HTR-8/SVneo (cell line): ENCODE measurements at regions not wholly inside any gene's neighbourhood (a gene's known extent, or its start where the extent isn't known, plus 50 kb on each side); places are given as distances from the start of the nearest gene placed in this dataset.
"Not testable (repeated sequence)": the region's sequence is repeated elsewhere in the genome, so short reads cannot be mapped to it uniquely, and the experiment has no call there.

Experiments
- DNase-seq: peaks from one replicate; pipeline ENCODE4 v3.0.0; 2011; ENCODE audit warnings: low spot score, mixed read lengths; ENCODE audit not compliant: insufficient read length
- FAIRE-seq: peaks from 2 replicates; lab custom pipeline; 2011; peaks lifted over from hg19 to GRCh38; lab: Jason Lieb, UNC

- no peak for FAIRE-seq
- no peak for DNase-seq
Measured at GRCh38 chr2:78251708-78252107, 729.5 kb upstream of the LRRTM4 start.

- FAIRE-seq (no peak), DNase-seq (no peak)
Measured at GRCh38 chr2:78260861-78261260, 738.7 kb upstream of the LRRTM4 start.

- DNase-seq = no peak
- no peak for FAIRE-seq
Measured at GRCh38 chr2:78261454-78261853, 739.3 kb upstream of the LRRTM4 start.

- not testable (repeated sequence) for DNase-seq, FAIRE-seq
Measured at GRCh38 chr2:78262089-78262488, 739.9 kb upstream of the LRRTM4 start.

- FAIRE-seq (no peak), DNase-seq (no peak)
Measured at GRCh38 chr2:78262713-78263375, 740.7 kb upstream of the LRRTM4 start.

GRCh38 chr2:78263571-78263970, 741.4 kb upstream of the LRRTM4 start:
- FAIRE-seq (no peak), DNase-seq (no peak)

- DNase-seq = no peak
- FAIRE-seq = no peak
Measured at GRCh38 chr2:78264130-78264529, 742.0 kb upstream of the LRRTM4 start.

GRCh38 chr2:78281164-78281563, 744.3 kb upstream of the REG3G start:
- FAIRE-seq (no peak), DNase-seq (no peak)

- FAIRE-seq (no peak), DNase-seq (no peak)
Measured at GRCh38 chr2:78290581-78291214, 734.8 kb upstream of the REG3G start.

- no peak for DNase-seq
- no peak for FAIRE-seq
Measured at GRCh38 chr2:78293768-78294167, 731.7 kb upstream of the REG3G start.

GRCh38 chr2:78301166-78301789, 724.2 kb upstream of the REG3G start:
- no peak for FAIRE-seq
- DNase-seq = no peak

GRCh38 chr2:78304678-78305077, 720.8 kb upstream of the REG3G start:
- DNase-seq (no peak), FAIRE-seq (no peak)

GRCh38 chr2:78309460-78309859, 716.0 kb upstream of the REG3G start:
- DNase-seq = no peak
- FAIRE-seq = no peak

GRCh38 chr2:78315368-78315767, 710.1 kb upstream of the REG3G start:
- FAIRE-seq = no peak
- DNase-seq = no peak

GRCh38 chr2:78318275-78318674, 707.2 kb upstream of the REG3G start:
- FAIRE-seq = no peak

GRCh38 chr2:78330193-78330592, 695.3 kb upstream of the REG3G start:
- DNase-seq (no peak), FAIRE-seq (no peak)

More at GRCh38 chr2:78318275-78318674, 707.2 kb upstream of the REG3G start:
- no peak for DNase-seq

- no peak for FAIRE-seq
- no peak for DNase-seq
Measured at GRCh38 chr2:78351208-78351607, 674.3 kb upstream of the REG3G start.

- no peak for DNase-seq
- FAIRE-seq = no peak
Measured at GRCh38 chr2:78353168-78353567, 672.3 kb upstream of the REG3G start.

- FAIRE-seq = no peak
Measured at GRCh38 chr2:78355967-78356366, 669.5 kb upstream of the REG3G start.

GRCh38 chr2:78383576-78383975, 641.9 kb upstream of the REG3G start:
- FAIRE-seq (no peak), DNase-seq (no peak)

More at GRCh38 chr2:78355967-78356366, 669.5 kb upstream of the REG3G start:
- DNase-seq = no peak

GRCh38 chr2:78397198-78397597, 628.3 kb upstream of the REG3G start:
- DNase-seq = no peak
- no peak for FAIRE-seq
